ENCODE measurements at regions not wholly inside any gene's neighbourhood (a gene's known extent, or its start where the extent isn't known, plus 50 kb on each side); places are given as distances from the start of the nearest gene placed in this dataset.

DNA sequence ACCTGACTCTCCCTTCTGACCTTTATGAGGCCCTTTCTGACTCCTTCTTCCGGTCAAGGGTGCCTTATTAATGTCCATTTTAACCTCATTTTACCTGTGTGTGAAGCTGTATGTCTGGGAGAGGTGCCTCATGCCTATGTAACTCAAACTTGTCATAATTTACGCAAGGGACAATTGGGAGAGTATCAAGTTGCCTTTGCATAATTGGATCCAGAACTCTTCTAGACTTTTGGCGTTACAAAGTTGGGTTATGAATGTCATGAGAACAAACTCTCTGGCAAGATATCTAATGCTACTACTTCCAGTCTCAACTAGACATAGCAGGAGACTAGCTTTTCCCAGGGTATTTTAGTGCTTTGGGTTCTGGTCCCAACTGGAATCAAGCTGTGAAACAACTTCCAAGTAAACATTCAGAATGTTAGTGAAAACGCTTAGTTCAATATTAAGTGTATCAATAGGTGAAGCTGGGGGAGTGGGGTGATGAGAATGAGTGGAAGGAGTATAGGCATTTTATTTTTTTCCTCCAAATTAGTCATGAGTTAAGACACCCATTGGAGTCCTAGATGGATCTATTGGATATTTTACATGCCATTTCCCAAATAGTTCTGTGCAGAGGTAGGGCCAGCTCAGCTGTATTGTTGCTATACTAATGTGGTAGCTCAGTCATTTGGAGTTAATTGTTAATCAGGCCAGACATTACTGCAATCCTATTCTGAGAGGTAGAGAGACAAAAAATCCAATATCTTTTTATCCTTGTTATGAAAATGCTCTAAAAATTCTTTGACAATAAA is 159.9 kb downstream of the TFAP2B start:
- Histone ChIP-seq H3K27me3 (replicated peaks in 1 of 2; ENCODE audit: control insufficient read depth in 2 of 2, extremely low read depth in 1 of 2, insufficient read depth in 2 of 2, low read length in 1 of 2) (no peaks in the 10 kb centered on the region), H3K4me3 (ENCODE audit: control insufficient read depth in 1 of 2, extremely low read depth in 1 of 2, low read length in 1 of 2) (no peak overlapping the region), H3K36me3 (ENCODE audit: control insufficient read depth in 2 of 2, extremely low read depth in 1 of 2, insufficient read depth in 1 of 2, low read length in 1 of 2) (no peaks in the 10 kb centered on the region), H3K27ac (ENCODE audit: low read length) (no peak overlapping the region), H3K4me1 (ENCODE audit: control insufficient read depth in 1 of 2, extremely low read depth in 1 of 2, insufficient read depth in 2 of 2, low read length in 2 of 2) (no peaks in the 10 kb centered on the region), H3K9me3 (no peaks in the 10 kb centered on the region)
- ATAC-seq (replicated peaks in 1 of 4): no peak
- Mint-ChIP-seq H3K36me3 (no peaks in the 10 kb centered on the region), H3K4me3 (no peak overlapping the region), H3K4me1 (no peaks in the 10 kb centered on the region), H3K27ac (no peak overlapping the region), H3K27me3 (no peaks in the 10 kb centered on the region), H3K9me3 (peaks cover 3 to 11% (median 7%) of the 10 kb centered on the region in 3 donors)
- DNase-seq: no peak
- ChIA-PET POLR2A (no interaction called here), CTCF (no interaction called here)
- WGBS (ENCODE audit: insufficient coverage): no CpG with 5 or more reads among the region's 4 CpGs

- no peaks in the 10 kb centered on the region for H3K4me1 ChIP-seq (ENCODE audit: control insufficient read depth in 1 of 2, extremely low read depth in 1 of 2, insufficient read depth in 2 of 2, low read length in 2 of 2)
- ATAC-seq (replicated peaks in 1 of 4): no peak
- H3K36me3 Mint-ChIP-seq: no peaks in the 10 kb centered on the region
- no peaks in the 10 kb centered on the region for H3K4me1 Mint-ChIP-seq
- no peak for DNase-seq
- H3K9me3 Mint-ChIP-seq: peaks cover 4 to 11% (median 7%) of the 10 kb centered on the region in 3 donors
- H3K4me3 Mint-ChIP-seq: no peak overlapping the region
- POLR2A ChIA-PET: no interaction called here
- H3K4me3 ChIP-seq (ENCODE audit: control insufficient read depth in 1 of 2, extremely low read depth in 1 of 2, low read length in 1 of 2): no peak overlapping the region
- no peak overlapping the region for H3K27ac ChIP-seq (ENCODE audit: low read length)
- CTCF ChIA-PET: no interaction called here
- H3K27me3 ChIP-seq (replicated peaks in 1 of 2; ENCODE audit: control insufficient read depth in 2 of 2, extremely low read depth in 1 of 2, insufficient read depth in 2 of 2, low read length in 1 of 2): no peaks in the 10 kb centered on the region
- no peaks in the 10 kb centered on the region for H3K27me3 Mint-ChIP-seq
- WGBS (ENCODE audit: insufficient coverage): 38% methylated on average over 1 of the region's 2 CpGs
- no peaks in the 10 kb centered on the region for H3K36me3 ChIP-seq (ENCODE audit: control insufficient read depth in 2 of 2, extremely low read depth in 1 of 2, insufficient read depth in 1 of 2, low read length in 1 of 2)
- H3K9me3 ChIP-seq: no peaks in the 10 kb centered on the region
- H3K27ac Mint-ChIP-seq: no peak overlapping the region
These were observed 160.5 kb downstream of the TFAP2B start for GRCh38 chr6:50979171-50979525.

DNA sequence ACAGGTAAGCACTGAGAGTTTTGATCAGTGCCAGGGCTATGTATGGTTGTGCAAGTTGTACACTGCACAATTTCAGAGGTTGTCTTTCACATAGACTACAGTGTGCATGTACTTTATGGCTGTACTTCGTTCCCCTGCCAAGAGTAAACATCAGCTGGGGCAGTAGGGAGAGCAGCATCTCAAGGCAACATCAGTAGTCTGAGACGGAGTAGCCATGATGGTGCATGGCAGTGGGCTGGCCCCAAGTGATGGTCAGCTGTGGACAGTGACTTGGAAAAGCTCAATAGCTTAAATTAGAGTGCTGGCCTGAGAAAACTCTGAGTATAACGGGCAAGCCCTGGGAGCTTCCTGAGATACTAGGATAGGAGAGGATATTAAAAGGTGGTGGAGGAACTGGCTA is 165.5 kb downstream of the TFAP2B start:
- 58% methylated on average over 3 of the region's 3 CpGs for WGBS (ENCODE audit: insufficient coverage)
- Mint-ChIP-seq H3K27ac (no peak overlapping the region), H3K36me3 (no peaks in the 10 kb centered on the region), H3K4me1 (no peaks in the 10 kb centered on the region), H3K9me3 (peaks cover 7 to 16% (median 8%) of the 10 kb centered on the region in 3 donors), H3K27me3 (no peaks in the 10 kb centered on the region), H3K4me3 (no peak overlapping the region)
- ChIA-PET POLR2A (no interaction called here), CTCF (no interaction called here)
- no peak for DNase-seq
- Histone ChIP-seq H3K4me3 (ENCODE audit: control insufficient read depth in 1 of 2, extremely low read depth in 1 of 2, low read length in 1 of 2) (no peak overlapping the region), H3K4me1 (ENCODE audit: control insufficient read depth in 1 of 2, extremely low read depth in 1 of 2, insufficient read depth in 2 of 2, low read length in 2 of 2) (no peaks in the 10 kb centered on the region), H3K27ac (ENCODE audit: low read length) (no peak overlapping the region), H3K27me3 (replicated peaks in 1 of 2; ENCODE audit: control insufficient read depth in 2 of 2, extremely low read depth in 1 of 2, insufficient read depth in 2 of 2, low read length in 1 of 2) (no peaks in the 10 kb centered on the region), H3K9me3 (no peaks in the 10 kb centered on the region), H3K36me3 (ENCODE audit: control insufficient read depth in 2 of 2, extremely low read depth in 1 of 2, insufficient read depth in 1 of 2, low read length in 1 of 2) (no peaks in the 10 kb centered on the region)
- no peak for ATAC-seq (replicated peaks in 1 of 4)

- Mint-ChIP-seq H3K27ac (no peak overlapping the region), H3K27me3 (no peaks in the 10 kb centered on the region), H3K4me3 (no peak overlapping the region), H3K4me1 (no peaks in the 10 kb centered on the region), H3K9me3 (peaks cover 3 to 16% (median 5%) of the 10 kb centered on the region in 3 donors), H3K36me3 (no peaks in the 10 kb centered on the region)
- Histone ChIP-seq H3K4me1 (ENCODE audit: control insufficient read depth in 1 of 2, extremely low read depth in 1 of 2, insufficient read depth in 2 of 2, low read length in 2 of 2) (no peaks in the 10 kb centered on the region), H3K9me3 (no peaks in the 10 kb centered on the region), H3K4me3 (ENCODE audit: control insufficient read depth in 1 of 2, extremely low read depth in 1 of 2, low read length in 1 of 2) (no peak overlapping the region), H3K27me3 (replicated peaks in 1 of 2; ENCODE audit: control insufficient read depth in 2 of 2, extremely low read depth in 1 of 2, insufficient read depth in 2 of 2, low read length in 1 of 2) (no peaks in the 10 kb centered on the region), H3K27ac (ENCODE audit: low read length) (no peak overlapping the region), H3K36me3 (ENCODE audit: control insufficient read depth in 2 of 2, extremely low read depth in 1 of 2, insufficient read depth in 1 of 2, low read length in 1 of 2) (no peaks in the 10 kb centered on the region)
- DNase-seq: no peak
- ChIA-PET POLR2A (no interaction called here), CTCF (no interaction called here)
- no peak for ATAC-seq (replicated peaks in 1 of 4)
These were observed 167.6 kb downstream of the TFAP2B start for GRCh38 chr6:50986319-50986718.

DNA sequence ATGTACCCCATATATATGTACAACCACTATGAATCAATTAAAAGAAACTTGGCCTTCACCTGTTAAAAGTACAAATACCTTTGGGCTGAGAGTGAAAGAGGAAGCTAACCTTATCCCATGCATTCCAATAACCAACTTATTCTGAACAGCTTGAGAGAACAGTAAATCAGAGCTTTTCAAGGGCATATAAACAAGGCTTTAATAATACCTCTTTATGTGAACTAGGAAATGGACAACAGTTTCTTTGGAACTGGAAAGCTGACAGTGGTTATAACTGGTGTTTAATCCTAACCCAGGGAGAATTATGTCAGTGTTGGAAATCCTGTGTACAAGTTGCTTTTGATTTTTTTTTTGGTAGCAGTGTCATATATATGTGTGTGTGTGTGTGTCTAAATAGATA is 170.5 kb downstream of the TFAP2B start:
- Histone ChIP-seq H3K4me1 (ENCODE audit: control insufficient read depth in 1 of 2, extremely low read depth in 1 of 2, insufficient read depth in 2 of 2, low read length in 2 of 2) (no peaks in the 10 kb centered on the region), H3K36me3 (ENCODE audit: control insufficient read depth in 2 of 2, extremely low read depth in 1 of 2, insufficient read depth in 1 of 2, low read length in 1 of 2) (no peaks in the 10 kb centered on the region), H3K27ac (ENCODE audit: low read length) (no peak overlapping the region), H3K27me3 (replicated peaks in 1 of 2; ENCODE audit: control insufficient read depth in 2 of 2, extremely low read depth in 1 of 2, insufficient read depth in 2 of 2, low read length in 1 of 2) (no peaks in the 10 kb centered on the region), H3K4me3 (ENCODE audit: control insufficient read depth in 1 of 2, extremely low read depth in 1 of 2, low read length in 1 of 2) (no peak overlapping the region), H3K9me3 (no peaks in the 10 kb centered on the region)
- Mint-ChIP-seq H3K4me1 (no peaks in the 10 kb centered on the region), H3K36me3 (no peaks in the 10 kb centered on the region), H3K9me3 (peaks cover 4 to 7% (median 6%) of the 10 kb centered on the region in 3 donors), H3K27ac (no peak overlapping the region), H3K27me3 (no peaks in the 10 kb centered on the region), H3K4me3 (no peak overlapping the region)
- ChIA-PET POLR2A (no interaction called here), CTCF (no interaction called here)
- DNase-seq: no peak
- no peak for ATAC-seq (replicated peaks in 1 of 4)

DNA sequence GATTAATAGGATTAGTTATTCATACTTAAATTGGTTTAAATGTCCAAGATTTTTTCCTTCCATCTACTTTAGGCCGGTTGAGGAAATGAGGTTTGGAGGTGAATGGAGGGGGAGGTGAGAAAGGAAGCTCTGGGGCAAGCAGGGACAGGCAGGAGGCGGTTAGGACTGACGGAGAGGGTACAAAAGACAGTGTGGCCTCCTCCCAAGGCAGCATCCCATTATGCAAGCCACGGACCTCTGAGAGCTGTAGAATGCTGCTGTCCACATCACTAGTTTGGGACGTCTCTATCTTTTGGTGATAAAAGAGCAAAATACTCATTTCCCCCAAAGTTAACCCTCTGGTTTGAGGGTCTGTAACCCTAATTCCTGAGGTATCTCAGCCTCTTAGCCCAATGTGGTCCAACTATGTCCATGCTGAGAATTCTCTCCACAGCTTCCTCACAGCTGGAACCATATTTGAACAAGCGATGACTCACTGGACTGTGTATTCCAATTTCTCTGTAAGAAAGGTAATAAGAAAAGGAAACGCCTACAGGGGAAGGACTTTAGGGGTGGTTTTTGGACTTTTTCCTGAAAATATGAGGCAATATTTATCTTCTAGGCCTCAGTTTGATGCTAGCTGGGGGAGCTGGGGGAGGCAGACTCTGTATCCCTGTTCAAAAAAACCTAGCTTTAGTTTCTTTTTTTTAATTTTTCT is 172.2 kb downstream of the TFAP2B start:
- Histone ChIP-seq H3K36me3 (ENCODE audit: control insufficient read depth in 2 of 2, extremely low read depth in 1 of 2, insufficient read depth in 1 of 2, low read length in 1 of 2) (no peaks in the 10 kb centered on the region), H3K4me1 (ENCODE audit: control insufficient read depth in 1 of 2, extremely low read depth in 1 of 2, insufficient read depth in 2 of 2, low read length in 2 of 2) (no peaks in the 10 kb centered on the region), H3K4me3 (ENCODE audit: control insufficient read depth in 1 of 2, extremely low read depth in 1 of 2, low read length in 1 of 2) (no peak overlapping the region), H3K9me3 (no peaks in the 10 kb centered on the region), H3K27me3 (replicated peaks in 1 of 2; ENCODE audit: control insufficient read depth in 2 of 2, extremely low read depth in 1 of 2, insufficient read depth in 2 of 2, low read length in 1 of 2) (no peaks in the 10 kb centered on the region), H3K27ac (ENCODE audit: low read length) (no peak overlapping the region)
- Mint-ChIP-seq H3K9me3 (peaks cover 0 to 7% (median 6%) of the 10 kb centered on the region in 3 donors), H3K4me3 (no peak overlapping the region), H3K36me3 (no peaks in the 10 kb centered on the region), H3K27ac (no peak overlapping the region), H3K27me3 (no peaks in the 10 kb centered on the region), H3K4me1 (no peaks in the 10 kb centered on the region)
- DNase-seq: no peak
- CTCF ChIA-PET: no interaction called here
- no peak for ATAC-seq (replicated peaks in 1 of 4)
- POLR2A ChIA-PET: no interaction called here
- 87% methylated on average over 3 of the region's 7 CpGs for WGBS (ENCODE audit: insufficient coverage)

Measured in T-cell (primary cell).